HCT116 (cell line): ENCODE measurements at regions not wholly inside any gene's neighbourhood (a gene's known extent, or its start where the extent isn't known, plus 50 kb on each side); places are given as distances from the start of the nearest gene placed in this dataset.

ENCODE experiments used
- ATAC-seq: fragments of 200-7000 bp; cut with Tn5 transposase; 2 replicates; pipeline ENCODE4 v1.9.1; 2020; ENCODE audit warnings: mild to moderate bottlenecking, moderate library complexity
- BruUV-seq: library from RNA; stranded (reverse); fragments of 400-500 nt; replicated peaks from 2 replicates; lab custom pipeline; 2021; lab: Mats Ljungman, UMichigan
- CTCF ChIA-PET: fragments of 300-600 bp; sonication (Branson Sonifier 250); formaldehyde crosslinking; loops from one replicate; lab custom pipeline; 2021; ENCODE audit warnings: antibody characterized with exemption; lab: Charles Lee
- POLR2A ChIA-PET: fragments of 300-600, 350-600 bp; sonication (Branson Sonifier 250); formaldehyde crosslinking; loops from one replicate; lab custom pipeline; 2021; ENCODE audit warnings: antibody characterized with exemption; lab: Charles Lee
- RAD21 ChIA-PET, 2 experiments: fragments of 300-600 bp; sonication (Branson Sonifier 250); formaldehyde crosslinking; loops; one replicate each; lab custom pipeline; 2023; ENCODE audit warnings: low total read pairs in 2 of 2; ENCODE audit not compliant: uncharacterized antibody in 2 of 2, unreplicated experiment in 2 of 2, low non-redundant PET in 1 of 2; lab: Charles Lee
- DNase-seq: peaks from one replicate; pipeline ENCODE4 v3.0.0-alpha.2; 2010; ENCODE audit warnings: low read depth, low spot score
- H2AFZ ChIP-seq: fragments of 200-600 bp; shearing (Covaris generic), sonication (generic); 2 replicates; pipeline ENCODE4 v1.6.1; 2017; ENCODE audit warnings: low read depth, mixed run types, mixed read lengths, antibody characterized with exemption, low read length; ENCODE audit not compliant: poor library complexity, severe bottlenecking
- H3K27ac ChIP-seq: 2 replicates; pipeline ENCODE4 v1.5.1; 2012; ENCODE audit warnings: low read depth, low read length
- H3K27me3 ChIP-seq: fragments of 200-600 bp; sonication (generic); 2 replicates; pipeline ENCODE4 v1.6.1; 2016; ENCODE audit warnings: mixed run types, low read length, mixed read lengths; ENCODE audit not compliant: insufficient read depth
- H3K36me3 ChIP-seq, 2 experiments: fragments of 200-500 bp in 1 of 2; fragments of 200-600 bp in 1 of 2; sonication (Bioruptor generic) in 1 of 2; sonication (generic) in 1 of 2; 2 replicates each; pipeline versions ENCODE4 v1.5.1 to v1.6.1; 2014 to 2016; ENCODE audit warnings: low read length in 2 of 2, inconsistent platforms in 1 of 2, mixed read lengths in 1 of 2, mixed run types in 1 of 2; ENCODE audit not compliant: insufficient read depth in 2 of 2, control insufficient read depth in 1 of 2
- H3K4me1 ChIP-seq, 2 experiments: fragments of 200-600 bp in 1 of 2; sonication (generic) in 1 of 2; 2 replicates each; pipeline versions ENCODE4 v1.5.1 to v1.6.1; 2012 to 2017; ENCODE audit warnings: low read length in 2 of 2, inconsistent platforms in 1 of 2, mild to moderate bottlenecking in 1 of 2, mixed read lengths in 1 of 2, mixed run types in 1 of 2, moderate library complexity in 1 of 2; ENCODE audit not compliant: insufficient read depth in 2 of 2, control insufficient read depth in 1 of 2
- H3K4me2 ChIP-seq: fragments of 200-600 bp; sonication (generic); 2 replicates; pipeline ENCODE4 v1.6.1; 2017; ENCODE audit warnings: mixed run types, low read length, mixed read lengths
- H3K4me3 ChIP-seq, 2 experiments: fragments of 200-600 bp in 1 of 2; sonication (generic) in 1 of 2; replicated peaks in 1 of 2; 2 replicates each; pipeline ENCODE4 v1.5.1; 2011 to 2016; ENCODE audit warnings: low read length in 2 of 2, control low read depth in 1 of 2, low read depth in 1 of 2, mild to moderate bottlenecking in 1 of 2, mixed read lengths in 1 of 2, mixed run types in 1 of 2
- H3K79me2 ChIP-seq: fragments of 200-600 bp; sonication (generic); 2 replicates; pipeline ENCODE4 v1.6.1; 2017; ENCODE audit warnings: mild to moderate bottlenecking, mixed run types, low read length, moderate library complexity, mixed read lengths; ENCODE audit not compliant: insufficient read depth
- H3K9ac ChIP-seq: fragments of 200-600 bp; sonication (generic); 2 replicates; pipeline ENCODE4 v1.6.1; 2016; ENCODE audit warnings: low read length, mixed read lengths
- H3K9me2 ChIP-seq: fragments of 200-600 bp; sonication (generic), shearing (Covaris generic); 2 replicates; pipeline ENCODE4 v1.6.1; 2017; ENCODE audit warnings: mixed run types, mild to moderate bottlenecking, moderate library complexity; ENCODE audit not compliant: insufficient read depth
- H3K9me3 ChIP-seq, 2 experiments: fragments of 200-500 bp in 1 of 2; fragments of 200-600 bp in 1 of 2; sonication (Bioruptor generic) in 1 of 2; sonication (generic) in 1 of 2; 2 replicates each; pipeline ENCODE4 v1.6.1; 2014 to 2017; ENCODE audit warnings: low read length in 2 of 2, mixed read lengths in 2 of 2, inconsistent platforms in 1 of 2, low read depth in 1 of 2, mild to moderate bottlenecking in 1 of 2, mixed run types in 1 of 2, moderate library complexity in 1 of 2; ENCODE audit not compliant: control insufficient read depth in 1 of 2, insufficient read depth in 1 of 2
- H4K20me1 ChIP-seq: fragments of 200-600 bp; sonication (generic), shearing (Covaris generic); 2 replicates; pipeline ENCODE4 v1.6.1; 2017; ENCODE audit warnings: mixed run types, mild to moderate bottlenecking, moderate library complexity; ENCODE audit not compliant: insufficient read depth
- CBX3 ChIP-seq: IDR thresholded peaks from 2 replicates; pipeline ENCODE4 v1.6.1; 2012; ENCODE audit warnings: low read depth
- CEBPB ChIP-seq: IDR thresholded peaks from 2 replicates; pipeline ENCODE4 v1.6.1; 2012; ENCODE audit warnings: low read depth
- EZH2 ChIP-seq: fragments of 200-600 bp; sonication (generic); IDR thresholded peaks from 2 replicates; pipeline ENCODE4 v1.6.1; 2017; ENCODE audit warnings: antibody characterized with exemption, mixed run types
- FOSL1 ChIP-seq: IDR thresholded peaks from 2 replicates; pipeline ENCODE4 v1.6.1; 2012; ENCODE audit warnings: low read depth
- POLR2A ChIP-seq: IDR thresholded peaks from 2 replicates; pipeline ENCODE4 v1.7.0; 2011; ENCODE audit warnings: borderline replicate concordance; ENCODE audit not compliant: insufficient read depth, insufficient read length; ENCODE audit errors: extremely low read depth
- RAD21 ChIP-seq: IDR thresholded peaks from 2 replicates; pipeline ENCODE4 v1.6.1; 2012; ENCODE audit warnings: low read depth, mild to moderate bottlenecking
- SP1 ChIP-seq: IDR thresholded peaks from 2 replicates; pipeline ENCODE4 v1.6.1; 2012; ENCODE audit warnings: low read depth
- SRF ChIP-seq: IDR thresholded peaks from 2 replicates; pipeline ENCODE4 v1.6.1; 2012; ENCODE audit warnings: low read depth
- YY1 ChIP-seq: IDR thresholded peaks from 2 replicates; pipeline ENCODE4 v1.6.1; 2011; ENCODE audit warnings: low read length, low read depth, moderate library complexity, mild to moderate bottlenecking; ENCODE audit not compliant: insufficient replicate concordance; ENCODE audit errors: extremely low read depth
- ZBTB33 ChIP-seq: IDR thresholded peaks from 2 replicates; pipeline ENCODE4 v1.6.1; 2011; ENCODE audit warnings: mild to moderate bottlenecking, low read length, moderate library complexity; ENCODE audit not compliant: insufficient replicate concordance; ENCODE audit errors: extremely low read depth
- ZFX ChIP-seq: fragments of 450-650 bp; IDR thresholded peaks from 2 replicates; pipeline ENCODE4 v1.6.1; 2017
- intact Hi-C: fragments of 100-400 bp; cut with micrococcal nuclease; formaldehyde crosslinking; loops from 2 replicates; pipeline ENCODE4 v1.10.0; 2022
- TF ChIP-seq, protein P1 (sequence below), 3 experiments: fragments of 200-600 bp in 1 of 3; sonication (generic) in 1 of 3; IDR thresholded peaks in 2 of 3; conservative IDR thresholded peaks in 1 of 3; 2 replicates each; pipeline ENCODE4 v1.5.1; 2012 to 2017; ENCODE audit warnings: low read depth in 2 of 3, low read length in 2 of 3, antibody characterized with exemption in 1 of 3, borderline replicate concordance in 1 of 3, control low read depth in 1 of 3, mild to moderate bottlenecking in 1 of 3, mixed read lengths in 1 of 3, mixed run types in 1 of 3, moderate library complexity in 1 of 3; ENCODE audit not compliant: insufficient read depth in 1 of 3
- TF ChIP-seq, protein P2 (sequence below): IDR thresholded peaks from 2 replicates; pipeline ENCODE4 v1.6.1; 2012; ENCODE audit warnings: low read depth
- TF ChIP-seq, protein P3 (sequence below): IDR thresholded peaks from 2 replicates; pipeline ENCODE4 v1.6.1; 2012

- TF ChIP-seq, protein P1, sequence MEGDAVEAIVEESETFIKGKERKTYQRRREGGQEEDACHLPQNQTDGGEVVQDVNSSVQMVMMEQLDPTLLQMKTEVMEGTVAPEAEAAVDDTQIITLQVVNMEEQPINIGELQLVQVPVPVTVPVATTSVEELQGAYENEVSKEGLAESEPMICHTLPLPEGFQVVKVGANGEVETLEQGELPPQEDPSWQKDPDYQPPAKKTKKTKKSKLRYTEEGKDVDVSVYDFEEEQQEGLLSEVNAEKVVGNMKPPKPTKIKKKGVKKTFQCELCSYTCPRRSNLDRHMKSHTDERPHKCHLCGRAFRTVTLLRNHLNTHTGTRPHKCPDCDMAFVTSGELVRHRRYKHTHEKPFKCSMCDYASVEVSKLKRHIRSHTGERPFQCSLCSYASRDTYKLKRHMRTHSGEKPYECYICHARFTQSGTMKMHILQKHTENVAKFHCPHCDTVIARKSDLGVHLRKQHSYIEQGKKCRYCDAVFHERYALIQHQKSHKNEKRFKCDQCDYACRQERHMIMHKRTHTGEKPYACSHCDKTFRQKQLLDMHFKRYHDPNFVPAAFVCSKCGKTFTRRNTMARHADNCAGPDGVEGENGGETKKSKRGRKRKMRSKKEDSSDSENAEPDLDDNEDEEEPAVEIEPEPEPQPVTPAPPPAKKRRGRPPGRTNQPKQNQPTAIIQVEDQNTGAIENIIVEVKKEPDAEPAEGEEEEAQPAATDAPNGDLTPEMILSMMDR (IDR thresholded peaks at IDR 0.05 in 2 of 3, conservative IDR thresholded peaks at IDR 0.05 in 1 of 3; ENCODE audit: borderline replicate concordance in 1 of 3, insufficient read depth in 1 of 3, low read depth in 2 of 3, low read length in 2 of 3), result no peak
Observed at GRCh38 chr1:55827350-55827749, 612.2 kb upstream of the USP24 start (continued).

GRCh38 chr1:55826381-55827080 lies 611.4 kb upstream of the USP24 start:
- POLR2A ChIA-PET, result no interaction called here
- TF ChIP-seq FOSL1 (no peak), POLR2A (no peak), SRF (no peak), RAD21 (no peak), CBX3 (no peak), ZFX (no peak), SP1 (no peak), CEBPB (no peak), EZH2 (no peak), YY1 (no peak), ZBTB33 (no peak)
- TF ChIP-seq, protein P1 (IDR thresholded peaks at IDR 0.05 in 2 of 3, conservative IDR thresholded peaks at IDR 0.05 in 1 of 3; ENCODE audit: borderline replicate concordance in 1 of 3, insufficient read depth in 1 of 3, low read depth in 2 of 3, low read length in 2 of 3), result no peak
- TF ChIP-seq, protein P2, sequence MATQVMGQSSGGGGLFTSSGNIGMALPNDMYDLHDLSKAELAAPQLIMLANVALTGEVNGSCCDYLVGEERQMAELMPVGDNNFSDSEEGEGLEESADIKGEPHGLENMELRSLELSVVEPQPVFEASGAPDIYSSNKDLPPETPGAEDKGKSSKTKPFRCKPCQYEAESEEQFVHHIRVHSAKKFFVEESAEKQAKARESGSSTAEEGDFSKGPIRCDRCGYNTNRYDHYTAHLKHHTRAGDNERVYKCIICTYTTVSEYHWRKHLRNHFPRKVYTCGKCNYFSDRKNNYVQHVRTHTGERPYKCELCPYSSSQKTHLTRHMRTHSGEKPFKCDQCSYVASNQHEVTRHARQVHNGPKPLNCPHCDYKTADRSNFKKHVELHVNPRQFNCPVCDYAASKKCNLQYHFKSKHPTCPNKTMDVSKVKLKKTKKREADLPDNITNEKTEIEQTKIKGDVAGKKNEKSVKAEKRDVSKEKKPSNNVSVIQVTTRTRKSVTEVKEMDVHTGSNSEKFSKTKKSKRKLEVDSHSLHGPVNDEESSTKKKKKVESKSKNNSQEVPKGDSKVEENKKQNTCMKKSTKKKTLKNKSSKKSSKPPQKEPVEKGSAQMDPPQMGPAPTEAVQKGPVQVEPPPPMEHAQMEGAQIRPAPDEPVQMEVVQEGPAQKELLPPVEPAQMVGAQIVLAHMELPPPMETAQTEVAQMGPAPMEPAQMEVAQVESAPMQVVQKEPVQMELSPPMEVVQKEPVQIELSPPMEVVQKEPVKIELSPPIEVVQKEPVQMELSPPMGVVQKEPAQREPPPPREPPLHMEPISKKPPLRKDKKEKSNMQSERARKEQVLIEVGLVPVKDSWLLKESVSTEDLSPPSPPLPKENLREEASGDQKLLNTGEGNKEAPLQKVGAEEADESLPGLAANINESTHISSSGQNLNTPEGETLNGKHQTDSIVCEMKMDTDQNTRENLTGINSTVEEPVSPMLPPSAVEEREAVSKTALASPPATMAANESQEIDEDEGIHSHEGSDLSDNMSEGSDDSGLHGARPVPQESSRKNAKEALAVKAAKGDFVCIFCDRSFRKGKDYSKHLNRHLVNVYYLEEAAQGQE, result no peak
- TF ChIP-seq, protein P3, sequence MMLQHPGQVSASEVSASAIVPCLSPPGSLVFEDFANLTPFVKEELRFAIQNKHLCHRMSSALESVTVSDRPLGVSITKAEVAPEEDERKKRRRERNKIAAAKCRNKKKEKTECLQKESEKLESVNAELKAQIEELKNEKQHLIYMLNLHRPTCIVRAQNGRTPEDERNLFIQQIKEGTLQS, result no peak

More at GRCh38 chr1:55826381-55827080, 611.4 kb upstream of the USP24 start:
- Histone ChIP-seq H3K4me1 (no peaks in the 10 kb centered on the region; a peak in 1 of 4 replicates), H3K9me2 (no peaks in the 10 kb centered on the region), H3K9me3 (no peaks in the 10 kb centered on the region), H4K20me1 (no peaks in the 10 kb centered on the region), H3K79me2 (no peaks in the 10 kb centered on the region), H3K27me3 (no peaks in the 10 kb centered on the region), H3K4me3 (no peak overlapping the region), H3K9ac (no peak overlapping the region), H3K36me3 (no peaks in the 10 kb centered on the region), H3K4me2 (no peak overlapping the region), H3K27ac (no peak overlapping the region), H2AFZ (no peak overlapping the region)
- ATAC-seq (no peak), DNase-seq (no peak)
- ChIA-PET CTCF (no interaction called here), RAD21 (no interaction called here)
- intact Hi-C loops, result no loop called here
- BruUV-seq, result no TSS peak
